ENCODE measurements at regions not wholly inside any gene's neighbourhood (a gene's known extent, or its start where the extent isn't known, plus 50 kb on each side); places are given as distances from the start of the nearest gene placed in this dataset.
"Not testable (repeated sequence)": the region's sequence is repeated elsewhere in the genome, so short reads cannot be mapped to it uniquely, and the experiment has no call there.

DNA sequence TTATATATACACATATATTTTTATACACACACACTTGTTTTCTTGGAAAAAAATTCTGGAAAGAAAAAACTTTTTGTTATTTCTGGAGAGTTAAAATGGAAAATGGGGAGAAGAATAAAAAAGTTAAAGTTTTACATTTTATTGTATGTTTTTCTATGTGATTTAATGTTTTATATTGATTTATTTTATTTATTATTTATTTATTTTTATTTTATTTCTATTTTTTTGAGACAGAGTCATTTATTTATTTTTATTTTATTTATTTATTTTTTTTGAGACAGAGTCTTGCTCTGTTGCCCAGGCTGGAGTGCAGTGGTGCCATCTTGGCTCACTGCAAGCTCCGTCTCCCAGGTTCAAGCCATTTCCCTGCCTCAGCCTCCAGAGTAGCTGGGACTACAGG is 307.0 kb upstream of the FAM98A start:
- DNase-seq, result not testable (repeated sequence)

DNA sequence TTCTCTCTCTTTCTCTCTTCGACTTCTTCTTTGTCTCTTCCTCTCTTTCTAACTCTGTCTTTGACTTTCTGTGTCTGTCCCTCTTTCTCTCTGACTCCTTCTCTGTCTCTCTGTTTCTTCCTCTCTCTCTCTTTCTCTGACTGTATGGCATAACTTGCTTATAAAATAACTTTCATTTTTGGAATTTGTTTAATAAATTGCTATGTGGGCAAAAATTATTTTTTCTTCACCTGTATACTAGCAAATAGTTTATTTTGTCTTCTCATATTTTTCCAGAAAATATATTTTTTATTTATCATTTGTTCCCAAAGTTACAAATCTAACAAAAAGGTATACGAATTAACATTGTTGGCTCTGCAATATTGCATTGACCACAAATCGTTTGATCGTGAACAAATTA is 305.7 kb upstream of the FAM98A start:
- no peak for DNase-seq

DNA sequence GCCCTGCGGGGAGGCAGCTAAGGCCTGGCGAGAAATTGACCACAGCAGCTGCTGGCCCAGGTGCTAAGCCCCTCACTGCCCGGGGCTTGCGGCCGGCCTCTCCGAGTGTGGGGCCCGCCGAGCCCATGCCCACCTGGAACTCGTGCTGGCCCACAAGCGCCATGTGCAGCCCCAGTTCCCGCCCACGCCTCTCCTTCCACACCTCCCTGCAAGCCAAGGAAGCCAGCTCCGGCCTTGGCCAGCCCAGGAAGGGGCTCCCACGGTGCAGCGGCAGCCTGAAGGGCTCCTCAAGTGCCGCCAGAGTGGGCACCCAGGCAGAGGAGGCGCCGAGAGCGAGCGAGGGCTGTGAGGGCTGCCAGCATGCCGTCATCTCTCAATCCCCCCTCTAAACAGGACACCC is 304.6 kb upstream of the FAM98A start:
- no peak for DNase-seq

DNA sequence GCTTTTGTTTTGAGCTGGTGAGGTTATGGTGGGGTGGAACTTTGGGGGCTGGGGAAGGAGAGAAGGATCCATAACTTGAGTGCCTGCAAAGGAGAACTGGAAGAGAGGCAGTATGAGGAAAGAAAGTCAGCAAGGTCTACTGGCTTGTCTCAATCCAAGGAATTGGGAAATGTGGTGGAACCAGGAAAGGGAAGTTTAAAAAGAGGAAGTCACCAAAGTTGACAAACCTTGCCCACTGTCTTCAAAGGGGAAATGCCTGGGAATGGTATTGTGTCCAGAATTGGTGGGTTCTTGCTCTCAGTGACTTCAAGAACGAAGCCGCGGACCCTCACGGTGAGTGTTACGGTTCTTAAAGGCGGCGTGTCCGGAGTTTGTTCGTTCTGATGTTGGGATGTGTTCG is 304.1 kb upstream of the FAM98A start:
- no peak for DNase-seq

DNA sequence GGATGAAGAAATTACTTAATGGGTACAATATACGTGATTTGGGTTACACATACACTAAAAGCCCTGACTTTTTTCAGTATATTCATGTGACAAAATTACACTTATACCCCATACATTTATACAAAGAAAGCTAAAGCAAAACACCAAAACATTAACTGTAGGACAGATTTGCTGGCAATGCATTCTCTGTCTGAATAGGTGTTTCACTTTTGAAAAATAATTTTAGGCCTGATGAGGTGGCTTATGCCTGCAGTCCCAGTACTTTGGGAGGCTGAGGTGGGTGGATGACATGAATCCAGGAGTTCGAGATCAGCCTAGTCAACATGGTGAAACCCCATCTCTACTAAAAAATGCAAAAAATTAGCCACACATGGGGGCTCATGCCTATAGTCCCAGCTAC is 301.5 kb upstream of the FAM98A start:
- no peak for DNase-seq

DNA sequence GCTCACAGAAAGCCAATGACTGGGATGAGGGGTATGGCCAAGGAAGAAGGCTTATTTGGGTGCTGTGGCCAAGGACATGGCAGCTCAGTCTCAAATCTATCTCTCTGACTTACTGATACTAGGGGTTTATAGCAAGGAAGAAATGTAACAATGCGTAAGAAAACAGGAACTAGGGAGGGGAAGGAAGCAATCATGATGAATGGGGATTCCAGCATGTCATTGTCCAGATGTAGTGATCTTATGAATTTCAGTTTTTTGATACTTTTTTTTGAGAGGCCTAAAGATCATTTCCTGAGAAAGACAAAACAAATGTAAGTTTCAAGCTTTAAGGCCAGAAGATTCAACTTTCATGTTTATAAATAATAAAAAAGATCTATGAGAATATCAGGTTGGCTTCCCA is 298.6 kb upstream of the FAM98A start:
- no peak for DNase-seq

DNA sequence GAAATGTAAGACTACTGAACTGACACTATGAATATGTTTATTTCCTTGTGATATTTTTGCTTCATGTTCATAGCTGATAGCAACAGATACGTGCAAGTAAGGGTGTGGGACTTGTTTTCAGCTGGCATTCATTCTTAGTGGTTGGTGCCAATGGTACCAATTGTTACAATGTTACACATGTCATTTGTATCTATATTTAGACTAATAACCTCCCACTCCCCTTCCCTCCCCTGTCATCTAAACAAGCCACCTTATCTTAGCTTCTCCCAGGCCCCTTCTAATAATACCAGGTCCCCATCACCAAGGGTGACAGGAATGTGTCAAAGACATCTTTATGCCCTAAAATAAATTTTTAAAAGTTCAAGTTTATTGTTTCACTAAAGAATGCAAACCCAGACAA is 294.7 kb upstream of the FAM98A start:
- no peak for DNase-seq

DNA sequence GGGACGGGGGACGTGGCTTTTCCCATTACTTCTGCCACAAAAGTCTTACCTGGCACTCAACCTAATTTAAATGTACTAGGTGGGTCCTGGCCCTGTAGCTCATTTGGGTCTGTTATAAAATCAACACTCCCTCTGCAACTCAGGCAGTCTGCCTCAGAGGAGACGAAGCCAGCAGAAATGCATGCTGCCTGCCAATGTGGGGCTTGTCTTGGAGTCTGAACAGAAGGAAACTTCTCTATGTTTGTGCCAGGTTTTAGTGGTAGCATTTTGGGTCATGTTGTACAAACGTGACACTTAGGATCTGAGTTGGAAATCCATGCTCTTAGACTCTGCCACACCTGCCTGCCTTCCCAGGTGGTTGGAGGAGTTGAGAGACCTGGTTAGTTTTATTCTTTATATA is 292.5 kb upstream of the FAM98A start:
- no peak for DNase-seq

DNA sequence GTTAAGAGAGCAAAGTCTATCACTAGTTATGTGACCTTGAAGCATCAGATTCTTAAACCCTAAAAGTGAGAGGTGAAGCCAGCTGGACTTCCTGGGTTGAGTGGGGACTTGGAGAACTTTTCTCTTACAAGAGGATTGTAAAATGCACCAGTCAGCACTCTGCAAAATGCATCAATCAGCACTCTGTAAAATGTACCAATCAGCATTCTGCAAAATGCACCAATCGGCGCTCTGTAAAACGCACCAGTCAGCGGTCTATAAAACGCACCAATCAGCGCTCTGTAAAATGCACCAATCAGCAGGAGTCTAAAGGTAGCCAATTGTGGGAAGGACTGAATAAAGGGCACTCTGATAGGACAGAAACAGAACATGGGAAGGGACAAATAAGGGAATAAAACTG is 291.6 kb upstream of the FAM98A start:
- no peak for DNase-seq

DNA sequence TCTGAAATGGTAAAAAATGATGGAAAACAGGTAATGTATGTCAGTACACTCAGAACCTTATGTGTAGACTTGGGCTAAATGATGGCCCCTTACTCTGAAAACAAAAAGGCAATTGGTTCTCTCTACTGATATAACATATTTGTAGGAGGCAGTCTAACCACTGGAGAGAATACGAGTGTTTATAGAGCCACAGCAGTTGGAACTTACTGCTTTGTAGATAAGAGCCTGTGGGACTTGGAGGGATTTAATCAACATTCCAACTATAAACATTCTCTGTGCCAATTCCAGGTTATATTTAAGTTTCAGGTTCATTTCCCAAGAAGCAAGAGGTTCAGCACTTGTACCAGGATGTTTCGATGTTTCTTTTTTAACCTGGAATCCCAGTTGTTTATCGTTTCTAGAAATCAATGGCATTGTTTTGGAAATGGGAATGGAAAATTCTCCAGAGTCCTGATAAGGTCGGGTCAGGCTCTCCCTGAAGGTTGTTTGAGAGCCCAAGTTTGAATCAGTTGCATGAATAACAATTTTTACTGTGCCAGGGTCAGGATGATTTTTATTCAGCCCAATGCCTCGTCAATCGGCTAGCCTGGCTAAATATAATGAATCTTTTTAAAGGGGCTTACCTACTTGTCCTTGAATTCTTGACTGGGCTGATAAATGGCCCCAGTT is 278.4 kb upstream of the FAM98A start:
- no peak for DNase-seq

DNA sequence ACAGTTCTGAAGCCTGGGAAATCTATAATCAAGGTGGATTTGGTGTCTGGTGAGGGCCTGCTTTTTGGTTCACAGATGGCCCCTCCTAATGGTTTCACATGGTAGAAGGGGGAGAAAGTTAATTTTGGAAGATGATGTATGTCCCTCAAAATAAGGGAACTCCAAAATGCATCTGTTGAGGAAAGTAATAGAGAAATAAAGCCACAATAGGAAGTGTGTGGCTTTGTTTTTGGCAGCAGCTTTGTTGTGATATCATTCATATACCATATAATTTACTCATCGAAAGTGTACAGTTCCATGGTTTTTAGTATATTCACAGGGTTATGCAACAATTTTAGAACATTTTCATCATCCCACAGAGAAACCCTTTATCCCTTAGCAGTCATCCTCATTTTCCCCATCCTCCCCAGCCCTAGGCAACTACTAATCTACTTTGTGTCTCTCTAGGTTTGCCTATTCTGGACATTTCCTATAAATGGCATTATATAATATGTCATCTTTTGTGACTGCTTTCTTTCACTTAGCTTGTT is 274.0 kb upstream of the FAM98A start:
- DNase-seq, result no peak

DNA sequence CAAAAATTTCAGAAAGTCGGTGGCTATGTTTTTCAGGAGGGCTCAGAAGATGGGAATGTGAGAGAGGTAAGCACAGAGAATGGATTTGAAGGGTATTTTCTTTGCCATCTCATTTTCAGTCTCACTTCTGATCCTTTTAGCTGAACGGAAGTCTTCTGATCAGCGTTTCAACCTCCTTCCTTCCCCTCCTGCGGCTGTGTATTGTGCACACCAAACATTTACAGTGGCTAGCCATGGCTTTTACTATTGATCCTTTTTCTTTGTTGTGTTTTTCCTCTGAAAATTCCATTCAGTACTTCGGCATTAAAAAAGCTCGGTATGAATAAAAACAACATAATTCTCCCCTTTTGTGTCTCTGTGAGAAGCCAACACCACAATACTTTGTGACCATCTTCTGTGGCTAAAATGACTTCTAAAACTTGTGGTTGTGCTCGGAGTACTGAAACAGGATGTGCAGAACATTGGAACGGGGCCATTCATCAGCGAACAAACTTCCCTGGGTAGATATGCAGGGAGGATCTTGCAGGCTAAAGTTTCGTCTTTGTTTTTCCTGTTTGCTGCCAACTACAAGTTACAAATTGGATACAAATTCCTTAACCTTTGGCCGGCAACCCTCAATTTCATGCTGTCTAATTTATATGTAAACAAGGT is 260.8 kb upstream of the FAM98A start:
- DNase-seq, result no peak

DNA sequence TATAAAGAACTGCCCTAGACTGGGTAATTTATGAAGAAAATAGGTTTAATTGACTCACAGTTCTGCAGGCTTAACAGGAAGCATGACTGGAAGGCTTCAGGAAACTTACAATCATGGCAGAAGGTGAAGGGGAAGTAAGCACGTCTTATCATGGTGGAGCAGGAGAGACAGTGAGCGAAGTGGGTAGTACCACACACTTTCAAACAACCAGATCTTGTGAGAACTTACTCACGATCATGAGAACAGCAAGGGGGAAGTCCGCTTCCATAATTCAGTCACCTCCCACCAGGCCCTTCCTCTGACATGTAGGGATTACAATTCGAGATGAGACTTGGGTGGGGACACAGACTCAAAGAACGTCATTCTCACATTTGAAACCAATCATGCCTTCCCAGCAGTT is 260.1 kb upstream of the FAM98A start:
- DNase-seq, result no peak

DNA sequence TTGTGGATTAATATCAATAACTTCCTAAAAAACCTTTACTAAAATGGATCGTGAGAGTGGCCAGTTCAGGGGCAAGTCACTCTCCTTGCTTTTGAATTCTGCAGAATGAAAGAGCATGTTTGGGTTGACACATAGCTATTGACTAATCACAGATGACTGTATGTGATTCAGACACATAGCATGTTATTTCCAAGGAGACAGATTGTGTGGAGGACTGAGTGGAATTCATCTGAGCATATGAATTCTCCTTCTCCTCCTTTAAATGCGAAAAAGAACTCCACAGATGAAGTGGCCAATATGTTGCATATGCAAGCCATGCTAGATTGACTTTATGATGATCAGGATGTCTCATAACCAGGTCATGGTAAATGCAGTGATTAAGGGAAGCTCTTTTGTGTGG is 249.4 kb upstream of the FAM98A start:
- DNase-seq, result no peak

DNA sequence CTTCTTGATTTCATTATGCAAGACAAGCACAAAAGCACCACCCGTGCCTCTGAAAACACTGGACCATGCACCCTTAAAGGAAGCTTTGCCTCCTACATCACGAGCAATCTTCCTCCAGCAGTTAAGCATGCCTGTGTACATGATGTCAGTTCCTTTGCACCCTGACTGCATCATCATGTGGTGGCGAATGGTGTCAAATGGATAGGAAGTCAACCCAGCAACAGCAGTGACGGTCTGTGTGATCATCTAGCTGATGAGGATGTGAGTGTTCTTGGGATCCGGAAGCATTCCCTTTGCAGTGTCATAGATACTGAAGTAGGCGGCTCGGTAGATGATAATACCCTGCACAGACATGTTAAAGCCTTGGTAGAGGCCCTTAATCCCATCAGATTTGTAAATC is 240.7 kb upstream of the FAM98A start:
- no peak for DNase-seq

DNA sequence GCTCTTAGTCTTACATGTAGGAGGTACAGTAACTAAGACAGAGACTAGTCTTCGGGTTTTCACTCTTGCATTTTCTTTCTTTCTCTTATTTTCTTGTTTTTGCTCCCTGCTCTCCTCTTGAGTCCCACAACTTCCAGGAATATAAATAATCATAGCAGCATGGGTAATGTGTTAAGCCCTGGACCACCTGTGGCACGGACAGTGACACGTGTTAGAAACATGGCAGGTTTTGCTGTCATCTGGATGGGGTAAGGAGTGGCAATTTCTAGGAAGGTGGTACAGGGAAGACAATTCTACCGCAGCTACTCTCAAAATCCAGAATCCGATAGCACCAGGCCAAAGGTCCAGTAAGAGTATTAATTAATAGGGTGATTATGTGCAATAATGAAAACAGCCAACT is 237.5 kb upstream of the FAM98A start:
- DNase-seq, result no peak

DNA sequence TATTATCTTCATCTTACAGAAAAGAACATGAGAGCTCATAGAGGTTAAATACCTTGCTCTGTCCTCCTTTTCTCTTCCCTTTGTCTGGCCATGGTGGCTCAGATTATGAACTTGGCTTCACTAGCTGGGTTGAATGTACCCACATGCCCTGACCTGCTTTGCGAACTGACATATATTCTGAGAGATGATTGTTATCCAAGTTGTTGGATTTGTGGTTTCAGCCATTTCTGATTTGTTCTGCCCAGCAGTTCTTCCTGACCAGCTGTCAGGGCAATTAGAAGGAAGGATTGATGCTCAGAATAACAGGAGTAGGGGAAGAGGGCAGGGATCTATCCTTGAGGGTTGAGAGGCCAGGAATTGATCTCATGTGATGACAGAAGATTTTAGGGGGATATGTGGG is 236.8 kb upstream of the FAM98A start:
- DNase-seq, result no peak

DNA sequence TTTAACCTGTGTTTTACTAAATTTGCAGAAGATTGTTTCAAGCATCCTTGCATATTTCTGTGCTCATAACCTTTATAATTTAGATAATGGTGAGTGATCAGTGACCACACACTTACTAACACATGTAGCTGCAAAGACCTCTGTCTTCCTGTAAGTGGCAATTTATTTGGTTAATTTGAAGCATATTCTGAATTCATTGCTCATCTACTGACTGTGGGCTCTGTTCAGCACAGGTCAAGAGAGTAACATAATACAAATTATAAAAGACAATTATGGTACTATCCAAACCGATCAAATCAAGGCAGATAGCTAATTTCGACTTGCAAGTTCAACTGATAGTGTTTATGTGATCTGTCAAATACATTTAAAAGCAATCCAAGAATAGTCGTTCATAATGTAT is 223.9 kb upstream of the FAM98A start:
- DNase-seq, result no peak

DNA sequence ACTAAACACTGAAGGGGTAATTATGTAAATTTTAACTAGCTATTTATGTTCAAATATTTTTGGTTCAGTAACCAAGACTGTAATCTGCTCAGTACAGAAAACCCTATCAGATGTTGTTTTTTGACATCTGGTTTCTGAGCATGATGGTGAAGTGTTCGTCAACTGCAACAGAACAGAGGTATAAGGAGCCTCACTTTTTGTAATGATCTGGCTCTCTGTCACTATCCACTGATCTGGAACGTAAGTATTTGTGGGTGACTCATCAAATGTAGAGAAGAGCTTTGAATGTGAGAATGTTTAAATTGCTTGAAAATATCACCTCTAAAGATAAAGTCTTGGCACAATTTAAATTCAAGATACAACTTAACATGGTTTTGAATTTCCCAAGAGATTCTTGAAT is 213.6 kb upstream of the FAM98A start:
- DNase-seq, result no peak

DNA sequence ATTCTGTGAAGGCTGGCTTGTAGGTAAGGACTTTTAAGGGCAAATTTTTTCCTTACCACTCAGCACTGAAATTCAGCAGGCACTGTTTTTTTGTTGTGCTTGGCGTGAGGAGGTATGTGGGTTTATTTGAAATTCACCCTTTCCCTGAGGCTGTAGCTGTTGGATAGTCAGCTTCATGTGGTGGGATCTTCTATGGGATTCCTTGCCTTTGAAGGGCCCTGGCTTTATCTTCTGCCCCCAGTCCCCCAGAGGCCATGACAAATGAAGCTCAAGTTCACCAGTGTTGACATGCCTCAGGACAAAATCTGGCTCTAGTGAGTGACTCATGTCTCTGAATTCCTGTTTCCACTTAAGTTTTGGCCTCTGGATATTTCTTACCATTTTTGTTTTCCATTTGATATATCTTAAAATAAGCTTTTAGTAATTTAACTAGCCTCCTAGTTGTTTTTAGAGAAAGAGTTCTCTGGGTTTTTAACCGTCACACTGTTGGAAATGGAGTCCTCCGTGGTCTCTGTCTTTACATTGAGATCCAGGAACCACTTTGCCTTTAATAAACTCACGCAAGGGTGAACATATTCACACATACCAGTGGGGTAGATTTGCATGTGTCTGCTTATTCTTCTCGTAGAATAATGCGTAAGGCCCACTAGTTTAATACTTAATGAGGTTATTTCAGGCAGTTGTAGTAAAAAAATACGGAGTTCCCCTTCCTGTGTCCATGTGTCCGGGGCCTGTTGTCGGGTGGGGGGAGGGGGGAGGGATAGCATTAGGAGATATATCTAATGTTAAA is 211.1 kb upstream of the FAM98A start:
- no peak for DNase-seq

DNA sequence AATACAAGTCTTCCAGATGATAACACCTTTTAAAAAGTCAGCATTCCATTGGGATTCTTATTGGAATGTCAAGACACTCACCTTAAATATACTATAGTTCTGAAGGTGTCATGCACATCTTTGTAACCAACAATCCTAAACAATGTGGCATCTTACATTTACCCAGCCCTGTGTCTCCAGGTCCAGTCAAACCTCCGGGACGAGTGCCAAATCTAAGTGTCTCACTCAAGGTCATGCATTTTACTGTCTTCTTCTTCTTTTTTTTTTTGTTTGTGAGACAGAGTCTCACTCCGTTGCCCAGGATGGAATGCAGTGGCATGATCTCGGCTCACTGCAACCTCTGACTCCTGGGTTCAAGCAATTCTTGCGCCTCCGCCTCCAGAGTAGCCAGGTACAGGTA is 206.9 kb upstream of the FAM98A start:
- DNase-seq, result no peak

DNA sequence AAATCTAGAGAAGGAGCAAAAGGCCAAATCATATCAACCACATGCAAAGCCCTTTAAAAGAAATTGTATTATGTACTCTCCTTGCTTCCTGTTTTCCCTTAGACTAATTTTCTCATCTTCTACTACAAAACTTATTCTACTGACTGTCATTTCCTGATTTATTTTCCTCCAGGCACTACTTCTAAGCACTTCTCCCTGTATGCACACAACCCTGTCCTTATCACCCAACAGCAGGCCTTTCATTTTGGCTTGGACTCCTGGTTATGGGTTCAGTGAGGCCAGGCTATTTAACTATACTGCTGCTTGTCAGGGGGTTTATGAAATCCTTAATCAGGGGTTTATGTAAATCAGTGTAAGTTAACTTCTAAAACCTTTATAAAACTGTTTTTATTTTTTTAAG is 205.1 kb upstream of the FAM98A start:
- DNase-seq, result no peak

DNA sequence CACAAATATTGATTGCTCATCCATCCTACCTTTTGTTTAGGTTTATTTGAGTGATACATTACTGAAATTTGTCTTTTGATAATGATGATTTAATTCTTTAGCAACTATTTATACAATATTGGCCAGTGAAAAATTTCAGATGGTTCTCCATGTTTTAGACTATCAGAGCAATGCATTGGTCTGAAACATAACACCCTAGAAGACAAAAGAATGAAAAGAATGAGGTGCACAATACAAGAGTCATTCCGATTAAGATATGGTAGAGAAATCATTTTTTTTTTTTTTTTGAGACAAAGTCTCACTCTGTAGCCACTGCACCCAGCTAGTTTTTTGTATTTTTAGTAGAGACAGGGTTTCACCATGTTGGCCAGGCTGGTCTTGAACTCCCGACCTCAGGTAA is 197.4 kb upstream of the FAM98A start:
- no peak for DNase-seq

DNA sequence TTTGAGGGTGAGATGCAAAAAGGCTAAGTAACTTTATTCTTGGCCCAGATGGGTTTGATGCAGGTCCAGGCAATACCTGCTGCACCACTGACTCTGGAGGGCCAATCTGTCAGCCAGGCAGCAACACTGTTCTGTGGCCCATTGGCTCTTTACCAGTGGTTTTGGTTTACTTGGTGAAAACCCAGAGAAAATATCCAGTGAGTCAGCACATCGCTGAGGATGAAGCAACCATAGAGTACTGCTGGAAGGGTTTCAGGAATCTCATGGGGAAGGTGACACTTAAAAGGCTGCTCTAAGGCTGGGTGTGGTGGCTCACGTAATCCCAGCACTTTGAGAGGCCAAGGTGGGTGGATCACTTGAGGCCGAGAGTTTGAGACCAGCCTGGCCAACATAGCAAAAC is 192.5 kb upstream of the FAM98A start:
- no peak for DNase-seq
